Embryonic facial prominence (tissue), 1 donor: ENCODE measurements at regions not wholly inside any gene's neighbourhood (a gene's known extent, or its start where the extent isn't known, plus 50 kb on each side); places are given as distances from the start of the nearest gene placed in this dataset.

Experiments
- DNase-seq: peaks from one replicate; pipeline ENCODE4 v3.0.0-alpha.2; 2016; ENCODE audit errors: extremely low spot score

DNA sequence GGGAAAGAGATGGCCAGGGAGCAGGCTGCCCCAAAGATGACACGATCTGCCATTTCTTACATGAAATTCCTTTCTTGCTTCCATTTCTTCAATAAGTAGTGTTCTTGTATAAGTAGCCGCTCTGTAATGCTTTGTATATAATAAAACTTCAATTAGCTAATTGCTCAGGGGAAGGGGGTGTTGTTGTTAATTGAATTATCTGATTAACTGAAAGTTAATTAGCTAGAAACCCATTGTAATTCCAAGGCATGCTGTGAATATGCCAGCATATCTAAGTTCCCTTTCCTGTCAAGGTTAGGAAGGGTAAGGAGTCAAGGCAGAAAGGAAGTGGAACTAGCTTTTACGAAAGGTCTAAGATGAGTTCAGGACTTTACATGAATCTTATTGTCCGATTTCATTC lies 765.9 kb downstream of the TYW1 start:
- no peak for DNase-seq

DNA sequence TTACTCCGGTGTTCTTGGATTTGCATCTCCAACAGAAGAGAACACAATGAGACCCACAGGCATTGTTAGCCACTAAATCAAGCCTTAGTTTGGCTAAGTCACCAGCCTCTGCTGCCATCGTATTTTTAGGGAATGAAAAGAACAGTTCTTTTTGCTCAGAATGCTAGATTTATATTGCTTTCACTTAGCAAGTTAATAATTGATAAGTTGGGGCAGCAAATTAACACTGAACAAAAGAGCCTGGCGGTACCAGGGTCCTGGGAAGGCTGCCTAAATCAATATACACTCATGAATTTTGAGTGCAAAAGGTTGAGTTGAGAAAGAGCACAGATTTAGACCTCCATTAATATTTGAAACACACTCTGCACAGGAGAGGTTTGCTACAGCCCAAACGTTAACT lies 767.7 kb downstream of the TYW1 start:
- DNase-seq = no peak

DNA sequence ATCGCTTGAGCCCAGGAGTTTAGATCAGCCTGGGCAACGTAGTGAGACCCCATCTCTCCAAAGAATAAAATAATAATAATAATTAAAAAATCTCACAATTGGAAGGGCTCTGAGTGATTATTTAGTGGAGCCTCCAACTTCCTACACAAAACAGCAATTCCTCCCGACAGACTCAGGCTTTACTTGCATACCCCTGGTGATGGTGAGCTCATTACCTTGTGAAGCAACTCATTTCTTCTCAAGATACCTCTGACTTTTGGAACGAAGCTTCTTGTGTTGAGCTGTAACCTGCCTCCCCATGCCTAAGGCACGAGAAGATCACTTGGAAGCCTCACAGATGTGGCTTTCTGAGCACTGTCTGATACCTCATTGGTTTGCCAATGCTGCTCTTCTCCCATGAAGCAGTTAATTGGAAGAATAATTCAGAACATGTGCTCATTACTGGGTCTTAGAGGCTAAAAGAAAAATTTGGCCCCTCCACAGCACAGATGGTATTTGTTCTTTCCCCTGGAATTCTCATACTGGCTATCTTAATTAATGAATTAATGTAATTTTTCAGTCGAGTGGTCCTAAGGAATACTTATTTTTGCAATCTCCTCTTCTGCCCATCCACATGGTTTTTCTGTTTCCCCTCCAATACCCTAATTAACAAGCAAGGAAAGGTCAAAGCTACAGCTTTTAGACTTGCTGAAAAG lies 769.0 kb downstream of the TYW1 start:
- no peak for DNase-seq

DNA sequence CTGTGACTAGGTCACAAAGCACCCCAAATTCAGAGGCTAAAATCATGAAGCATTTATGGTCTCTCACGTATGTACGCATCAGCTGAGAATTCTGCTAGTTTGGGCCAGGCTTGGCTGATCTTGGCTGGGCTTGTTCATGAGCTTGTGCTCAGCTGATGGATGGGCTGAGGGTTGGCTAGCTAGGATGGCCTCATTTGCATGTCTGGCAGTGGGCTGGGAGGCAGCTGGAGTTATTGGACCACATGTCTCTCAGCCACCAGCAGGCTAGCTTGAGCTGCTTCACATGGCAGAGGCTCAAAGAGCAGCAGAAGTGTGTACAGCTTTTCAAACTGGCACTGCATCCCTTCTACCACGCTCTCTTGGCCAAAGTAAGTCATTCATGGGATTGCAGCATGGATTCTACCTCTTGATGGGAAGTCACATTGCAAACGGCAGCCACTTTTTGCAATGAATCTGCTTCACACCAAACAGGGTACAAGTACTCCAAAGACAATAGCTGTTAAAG lies 770.3 kb downstream of the TYW1 start:
- DNase-seq = no peak

GRCh38 chr7:67771846-67772605 lies 775.4 kb downstream of the TYW1 start:
- no peak for DNase-seq

DNA sequence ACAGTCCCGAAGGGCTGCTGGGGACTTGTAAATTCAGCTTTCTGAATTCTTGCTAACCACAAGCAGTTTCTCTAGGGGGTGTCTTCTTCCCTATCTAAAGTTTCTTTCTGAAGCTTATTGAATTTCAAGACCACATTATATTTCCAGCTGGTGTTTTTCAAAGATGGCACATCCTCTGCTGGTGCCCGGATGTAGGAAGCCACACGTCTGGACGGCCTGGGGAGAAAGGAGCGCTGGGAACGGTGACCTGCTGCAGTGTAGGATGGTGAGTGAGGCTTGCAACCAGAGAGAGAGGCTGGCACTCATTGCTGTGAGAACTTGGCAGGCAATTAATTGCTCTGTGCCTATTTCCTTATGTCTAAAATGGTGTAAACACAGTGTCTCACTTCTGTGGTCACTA lies 776.4 kb downstream of the TYW1 start:
- DNase-seq = no peak

- DNase-seq = no peak
These were observed 780.5 kb downstream of the TYW1 start for GRCh38 chr7:67777119-67777518.

- no peak for DNase-seq
These were observed 785.2 kb downstream of the TYW1 start for GRCh38 chr7:67781841-67782240.

DNA sequence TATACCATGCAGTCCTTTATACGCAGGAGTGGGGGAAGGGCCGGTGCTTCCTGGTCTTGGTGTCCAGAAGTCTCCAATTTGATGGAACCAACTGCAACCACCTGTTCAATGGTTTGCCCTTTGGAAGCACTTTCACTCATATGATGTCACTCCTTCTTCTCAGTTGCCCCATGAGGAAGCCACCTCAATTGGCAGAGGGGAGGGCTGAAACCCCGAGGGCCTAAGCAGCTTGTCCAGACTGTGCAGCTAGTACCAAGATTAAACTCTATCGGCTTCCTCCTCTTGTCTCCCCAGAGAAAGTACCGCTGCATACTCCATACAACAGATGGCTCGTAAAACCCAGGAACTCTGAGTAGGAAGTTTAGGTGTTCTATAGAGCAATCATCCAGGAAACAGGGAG lies 789.4 kb downstream of the TYW1 start:
- no peak for DNase-seq

DNA sequence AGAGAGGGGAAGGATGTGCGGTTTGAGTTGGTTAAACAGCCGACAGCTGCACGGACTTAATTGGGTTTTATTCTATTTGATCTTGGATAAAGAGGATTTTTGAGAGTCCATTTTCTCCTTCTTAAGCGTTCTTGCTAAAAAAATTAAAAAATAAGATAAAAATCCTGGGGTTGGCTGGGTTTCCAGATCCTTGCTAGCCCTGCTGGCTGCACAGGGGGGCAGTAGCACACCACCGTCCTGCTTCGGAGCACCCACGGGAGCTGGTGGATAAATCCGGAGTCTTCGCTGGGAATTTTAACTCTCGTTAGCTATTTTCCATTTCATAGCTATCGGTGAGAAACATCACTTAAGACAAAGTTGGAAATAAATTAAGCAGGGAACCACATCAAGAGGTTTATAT lies 792.0 kb downstream of the TYW1 start:
- DNase-seq = peak; percentile 10

GRCh38 chr7:67791918-67792317 lies 795.3 kb downstream of the TYW1 start:
- no peak for DNase-seq

- DNase-seq = no peak
These were observed 797.9 kb downstream of the TYW1 start for GRCh38 chr7:67794544-67794943.

- DNase-seq = no peak
These were observed 807.2 kb downstream of the TYW1 start for GRCh38 chr7:67803789-67804188.

DNA sequence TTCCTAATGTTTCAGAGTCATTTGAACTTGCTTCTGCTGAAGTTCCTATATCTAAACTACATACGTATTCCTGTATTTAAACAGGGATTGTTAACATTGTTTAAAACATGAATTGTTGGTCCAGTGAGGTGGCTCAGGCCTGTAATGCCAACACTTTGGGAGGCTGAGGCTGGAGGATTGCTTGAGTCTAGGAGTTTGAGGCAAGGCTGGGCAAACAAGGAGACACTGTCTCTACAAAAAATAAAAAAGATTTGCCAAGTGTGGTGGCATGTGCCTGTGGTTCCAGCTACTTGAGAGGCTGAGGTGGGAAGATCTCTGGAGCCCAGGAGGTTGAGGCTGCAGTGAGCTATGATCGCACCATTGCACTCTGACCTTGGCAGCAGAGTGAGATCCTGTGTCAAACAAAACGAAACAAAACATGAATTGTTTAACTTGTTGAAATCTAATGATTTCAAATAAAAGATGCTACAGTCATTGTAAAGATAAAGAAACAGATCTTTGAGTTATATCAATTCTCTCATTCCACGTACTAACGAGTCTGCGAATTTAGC lies 809.4 kb downstream of the TYW1 start:
- DNase-seq = no peak

GRCh38 chr7:67807826-67808225 lies 811.2 kb downstream of the TYW1 start:
- peak; percentile 18 for DNase-seq

DNA sequence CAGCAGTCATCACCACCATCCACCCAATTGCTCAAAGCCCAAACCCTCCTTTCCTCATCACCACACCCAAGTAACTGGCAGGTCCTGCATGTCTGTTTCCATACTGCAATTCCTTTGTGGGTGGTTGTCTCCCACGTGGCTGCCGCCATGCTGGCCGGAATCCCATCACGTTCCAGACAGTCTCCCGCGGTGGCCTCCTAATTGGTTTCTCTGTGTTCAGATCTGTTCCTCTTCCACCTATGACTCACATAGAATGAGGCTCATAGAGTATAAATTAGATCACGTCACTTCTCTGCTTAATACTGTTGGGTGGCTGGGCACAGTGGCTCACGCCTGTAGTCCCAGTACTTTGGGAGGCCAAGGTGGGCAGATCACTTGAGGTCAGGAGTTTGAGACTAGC lies 813.0 kb downstream of the TYW1 start:
- DNase-seq = no peak

DNA sequence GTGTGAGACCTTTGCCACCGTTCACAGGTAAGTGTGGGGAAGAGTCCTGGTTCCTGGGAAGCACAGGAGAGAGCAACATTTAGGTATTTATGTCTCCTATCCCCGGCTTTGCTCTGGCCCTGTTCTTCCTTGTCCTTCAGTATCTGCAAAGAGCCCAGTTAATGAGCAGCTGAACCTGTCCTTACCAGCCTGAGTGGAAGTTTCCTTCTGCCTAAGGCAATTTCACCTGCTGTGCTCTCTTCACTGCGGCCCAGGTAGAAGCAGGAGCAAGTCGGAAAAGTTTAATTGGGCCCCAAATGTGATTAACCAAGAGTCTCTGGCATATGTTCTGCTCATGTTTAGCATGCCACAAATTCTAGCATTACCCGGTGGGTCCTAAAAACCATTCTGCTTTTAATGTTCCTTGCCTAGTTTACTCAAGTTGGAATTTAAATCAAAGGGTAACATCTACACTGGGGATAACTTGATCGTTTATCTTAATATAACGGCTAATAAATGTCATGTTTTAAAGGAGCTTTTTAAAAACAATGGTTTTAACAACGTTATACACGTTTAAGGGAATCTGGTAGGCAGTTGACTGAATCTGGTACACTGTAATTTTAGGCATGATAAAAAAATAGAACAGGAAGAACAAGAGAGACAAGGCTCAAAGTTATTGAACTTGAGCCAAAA lies 817.1 kb downstream of the TYW1 start:
- no peak for DNase-seq

DNA sequence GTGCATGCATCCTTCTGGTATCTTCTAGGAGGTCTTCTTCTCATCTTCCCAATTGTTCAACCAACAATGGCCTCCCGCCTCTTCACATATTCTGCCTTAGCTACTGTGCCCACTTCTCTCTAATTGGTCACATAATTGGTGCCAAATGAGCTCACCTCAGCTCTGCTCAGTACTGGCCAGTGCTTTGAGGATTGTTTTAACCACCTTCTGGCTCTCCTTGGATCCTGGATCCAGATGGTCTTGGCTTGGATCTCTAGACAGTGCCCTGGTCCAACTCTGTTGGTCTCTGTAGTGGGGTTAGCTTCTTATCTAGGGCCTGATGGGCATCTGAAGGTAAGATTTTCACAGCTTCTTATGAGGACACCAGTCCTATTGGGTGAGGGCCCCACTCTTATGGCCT lies 820.8 kb downstream of the TYW1 start:
- DNase-seq = no peak

DNA sequence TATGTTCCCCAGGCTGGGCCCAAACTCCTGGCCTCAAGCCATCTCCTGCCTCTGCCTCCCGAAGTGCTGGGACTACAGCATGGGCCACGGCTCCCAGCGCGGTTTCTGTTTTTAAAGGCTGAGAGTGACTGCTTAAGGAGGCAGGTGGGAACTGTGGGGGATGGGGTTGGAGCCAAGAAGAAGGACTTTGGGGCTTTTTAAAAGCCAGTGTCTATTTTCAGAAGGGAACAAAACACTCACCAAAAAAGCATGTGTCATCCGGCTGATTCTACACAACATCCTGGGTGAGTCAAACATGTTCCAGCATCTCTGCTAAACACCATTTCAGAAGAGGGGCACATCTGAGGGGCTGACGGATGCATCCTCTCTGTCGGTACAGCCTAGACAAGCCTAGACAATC lies 824.5 kb downstream of the TYW1 start:
- no peak for DNase-seq

DNA sequence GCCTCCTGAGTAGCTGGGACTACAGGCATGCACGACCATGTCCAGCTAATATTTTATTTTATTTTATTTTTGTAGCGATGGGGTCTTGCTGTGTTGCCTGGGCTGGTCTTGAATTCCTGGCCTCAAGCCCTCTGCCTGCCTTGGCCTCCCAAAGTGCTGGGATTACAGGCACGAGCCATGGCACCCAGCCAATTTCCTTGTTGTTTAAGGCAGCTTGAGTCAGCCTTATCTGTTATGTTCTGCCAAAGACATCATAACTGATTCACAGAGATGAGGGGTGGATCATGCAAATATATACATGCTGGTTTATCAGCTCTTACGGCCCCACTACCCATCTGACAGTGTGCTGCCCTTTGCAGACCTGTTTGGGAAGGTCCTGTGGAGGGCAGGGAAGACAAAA lies 826.7 kb downstream of the TYW1 start:
- DNase-seq = no peak

DNA sequence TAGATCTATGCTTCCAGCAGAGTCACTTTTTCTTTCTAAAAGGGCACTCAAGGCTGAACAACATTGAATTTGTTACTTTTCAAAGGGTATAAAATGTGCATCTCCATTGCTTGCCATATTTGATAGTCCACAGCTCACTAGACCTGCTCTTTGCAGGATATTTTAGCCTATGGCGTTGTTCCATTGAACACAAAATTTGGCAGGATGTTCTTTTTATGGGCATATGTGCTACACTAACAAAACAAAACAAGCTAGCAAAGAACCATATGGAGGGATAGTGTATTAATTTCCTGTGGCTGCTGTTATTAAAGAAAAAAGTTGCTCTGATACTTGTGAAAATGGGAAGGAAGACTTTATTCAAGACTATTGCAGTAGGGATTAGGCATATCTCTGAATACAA lies 828.7 kb downstream of the TYW1 start:
- no peak for DNase-seq

- no peak for DNase-seq
These were observed 845.3 kb downstream of the TYW1 start for GRCh38 chr7:67841896-67842295.

DNA sequence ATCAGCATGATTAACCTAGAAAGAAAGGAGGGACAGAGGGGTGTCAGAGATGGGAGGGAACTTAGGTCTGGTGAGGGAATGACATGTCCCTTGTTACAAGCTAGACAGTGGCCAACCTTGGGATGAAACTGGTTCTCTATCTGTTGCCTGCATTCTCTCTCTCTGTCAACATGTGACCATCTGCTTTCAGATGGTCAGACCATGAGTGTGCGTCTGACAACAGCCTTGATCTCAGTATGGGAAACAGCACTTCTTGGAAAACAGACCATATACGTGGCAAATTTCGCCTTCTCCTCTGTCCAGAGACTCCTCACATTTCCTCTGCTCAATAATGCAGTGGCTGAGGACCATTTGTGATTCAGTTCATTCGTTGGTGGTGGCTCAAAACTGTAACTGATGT lies 845.9 kb downstream of the TYW1 start:
- no peak for DNase-seq
